ENCODE measurements at regions not wholly inside any gene's neighbourhood (a gene's known extent, or its start where the extent isn't known, plus 50 kb on each side); places are given as distances from the start of the nearest gene placed in this dataset.

GRCh38 chrX:122833230-122833629 lies 350.8 kb upstream of the GRIA3 start:
- TF ChIP-seq, protein P1, sequence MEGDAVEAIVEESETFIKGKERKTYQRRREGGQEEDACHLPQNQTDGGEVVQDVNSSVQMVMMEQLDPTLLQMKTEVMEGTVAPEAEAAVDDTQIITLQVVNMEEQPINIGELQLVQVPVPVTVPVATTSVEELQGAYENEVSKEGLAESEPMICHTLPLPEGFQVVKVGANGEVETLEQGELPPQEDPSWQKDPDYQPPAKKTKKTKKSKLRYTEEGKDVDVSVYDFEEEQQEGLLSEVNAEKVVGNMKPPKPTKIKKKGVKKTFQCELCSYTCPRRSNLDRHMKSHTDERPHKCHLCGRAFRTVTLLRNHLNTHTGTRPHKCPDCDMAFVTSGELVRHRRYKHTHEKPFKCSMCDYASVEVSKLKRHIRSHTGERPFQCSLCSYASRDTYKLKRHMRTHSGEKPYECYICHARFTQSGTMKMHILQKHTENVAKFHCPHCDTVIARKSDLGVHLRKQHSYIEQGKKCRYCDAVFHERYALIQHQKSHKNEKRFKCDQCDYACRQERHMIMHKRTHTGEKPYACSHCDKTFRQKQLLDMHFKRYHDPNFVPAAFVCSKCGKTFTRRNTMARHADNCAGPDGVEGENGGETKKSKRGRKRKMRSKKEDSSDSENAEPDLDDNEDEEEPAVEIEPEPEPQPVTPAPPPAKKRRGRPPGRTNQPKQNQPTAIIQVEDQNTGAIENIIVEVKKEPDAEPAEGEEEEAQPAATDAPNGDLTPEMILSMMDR (optimal IDR thresholded peaks at IDR 0.05 in 1 of 3, IDR thresholded peaks at IDR 0.05 in 1 of 3, conservative IDR thresholded peaks at IDR 0.05 in 1 of 3; ENCODE audit: extremely low read depth in 1 of 3, insufficient read depth in 2 of 3, low read length in 3 of 3), result no peak
- no peak for TF ChIP-seq EZH2 (IDR thresholded peaks at IDR 0.05; ENCODE audit: low read length)

Measured in keratinocyte (primary cell).